HL-60 (cell line): ENCODE measurements at regions not wholly inside any gene's neighbourhood (a gene's known extent, or its start where the extent isn't known, plus 50 kb on each side); places are given as distances from the start of the nearest gene placed in this dataset.
A peak's percentile ranks its signal among the peaks of the same experiment; 100 is the strongest.

ENCODE experiments used
- DNase-seq, 2 experiments: peaks; one replicate each; pipeline ENCODE4 v3.0.0-alpha.2; 2010 to 2020; ENCODE audit warnings: low read depth in 1 of 2, low spot score in 1 of 2
- H3K27ac ChIP-seq: fragments of 250-450 bp; sonication (Bioruptor Pico); replicated peaks from 2 replicates; pipeline ENCODE4 v1.5.1; 2020; ENCODE audit warnings: mild to moderate bottlenecking, moderate library complexity
- H3K27me3 ChIP-seq: fragments of 250-450 bp; sonication (Bioruptor Pico); 2 replicates; pipeline ENCODE4 v1.5.1; 2021; ENCODE audit warnings: mild to moderate bottlenecking, moderate library complexity; ENCODE audit not compliant: insufficient read depth, poor library complexity, severe bottlenecking
- H3K4me3 ChIP-seq: replicated peaks from 2 replicates; pipeline ENCODE4 v1.5.1; 2011; ENCODE audit warnings: mild to moderate bottlenecking, control low read depth, low read length; ENCODE audit not compliant: insufficient read depth
- GABPA ChIP-seq: IDR thresholded peaks from 2 replicates; pipeline ENCODE4 v1.6.1; 2012; ENCODE audit warnings: low read depth
- POLR2AphosphoS5 ChIP-seq: IDR thresholded peaks from 2 replicates; pipeline ENCODE4 v1.6.1; 2012; ENCODE audit warnings: low read depth
- SPI1 ChIP-seq: IDR thresholded peaks from 2 replicates; pipeline ENCODE4 v1.6.1; 2012; ENCODE audit warnings: low read depth, mild to moderate bottlenecking, borderline replicate concordance
- TF ChIP-seq, protein P1 (sequence below): IDR thresholded peaks from 2 replicates; pipeline ENCODE4 v1.6.1; 2012; ENCODE audit warnings: low read depth; ENCODE audit not compliant: insufficient replicate concordance
- TF ChIP-seq, protein P2 (sequence below): IDR thresholded peaks from one replicate; pipeline ENCODE4 v1.5.1; 2011; ENCODE audit warnings: low read length, control low read depth, inconsistent platforms; ENCODE audit not compliant: insufficient read depth

DNA sequence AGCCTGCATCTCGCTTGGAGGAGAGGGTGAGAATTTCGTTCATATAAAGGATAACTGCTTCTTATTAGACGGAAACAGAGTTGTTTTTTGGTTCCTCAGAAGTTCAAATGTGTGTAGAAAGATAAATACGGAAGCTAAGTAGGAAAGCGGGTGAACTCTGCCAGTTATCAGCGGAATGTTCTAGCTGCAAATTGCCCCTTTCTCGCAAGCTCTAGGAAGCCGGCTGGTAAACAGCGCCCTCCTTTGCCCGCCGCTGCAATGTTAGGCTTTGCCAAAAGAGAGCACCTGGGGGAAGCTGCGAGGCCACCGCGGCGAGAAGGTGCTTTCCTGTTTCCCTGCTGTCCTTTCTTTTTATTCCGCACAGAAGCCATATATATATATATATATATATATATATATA, 67.0 kb downstream of the IGLL5 start:
- Histone ChIP-seq H3K4me3 (no peak overlapping the region), H3K27me3 (peaks cover 9% of the 10 kb centered on the region), H3K27ac (no peak overlapping the region)
- TF ChIP-seq, protein P1, sequence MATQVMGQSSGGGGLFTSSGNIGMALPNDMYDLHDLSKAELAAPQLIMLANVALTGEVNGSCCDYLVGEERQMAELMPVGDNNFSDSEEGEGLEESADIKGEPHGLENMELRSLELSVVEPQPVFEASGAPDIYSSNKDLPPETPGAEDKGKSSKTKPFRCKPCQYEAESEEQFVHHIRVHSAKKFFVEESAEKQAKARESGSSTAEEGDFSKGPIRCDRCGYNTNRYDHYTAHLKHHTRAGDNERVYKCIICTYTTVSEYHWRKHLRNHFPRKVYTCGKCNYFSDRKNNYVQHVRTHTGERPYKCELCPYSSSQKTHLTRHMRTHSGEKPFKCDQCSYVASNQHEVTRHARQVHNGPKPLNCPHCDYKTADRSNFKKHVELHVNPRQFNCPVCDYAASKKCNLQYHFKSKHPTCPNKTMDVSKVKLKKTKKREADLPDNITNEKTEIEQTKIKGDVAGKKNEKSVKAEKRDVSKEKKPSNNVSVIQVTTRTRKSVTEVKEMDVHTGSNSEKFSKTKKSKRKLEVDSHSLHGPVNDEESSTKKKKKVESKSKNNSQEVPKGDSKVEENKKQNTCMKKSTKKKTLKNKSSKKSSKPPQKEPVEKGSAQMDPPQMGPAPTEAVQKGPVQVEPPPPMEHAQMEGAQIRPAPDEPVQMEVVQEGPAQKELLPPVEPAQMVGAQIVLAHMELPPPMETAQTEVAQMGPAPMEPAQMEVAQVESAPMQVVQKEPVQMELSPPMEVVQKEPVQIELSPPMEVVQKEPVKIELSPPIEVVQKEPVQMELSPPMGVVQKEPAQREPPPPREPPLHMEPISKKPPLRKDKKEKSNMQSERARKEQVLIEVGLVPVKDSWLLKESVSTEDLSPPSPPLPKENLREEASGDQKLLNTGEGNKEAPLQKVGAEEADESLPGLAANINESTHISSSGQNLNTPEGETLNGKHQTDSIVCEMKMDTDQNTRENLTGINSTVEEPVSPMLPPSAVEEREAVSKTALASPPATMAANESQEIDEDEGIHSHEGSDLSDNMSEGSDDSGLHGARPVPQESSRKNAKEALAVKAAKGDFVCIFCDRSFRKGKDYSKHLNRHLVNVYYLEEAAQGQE = no peak
- TF ChIP-seq, protein P2, sequence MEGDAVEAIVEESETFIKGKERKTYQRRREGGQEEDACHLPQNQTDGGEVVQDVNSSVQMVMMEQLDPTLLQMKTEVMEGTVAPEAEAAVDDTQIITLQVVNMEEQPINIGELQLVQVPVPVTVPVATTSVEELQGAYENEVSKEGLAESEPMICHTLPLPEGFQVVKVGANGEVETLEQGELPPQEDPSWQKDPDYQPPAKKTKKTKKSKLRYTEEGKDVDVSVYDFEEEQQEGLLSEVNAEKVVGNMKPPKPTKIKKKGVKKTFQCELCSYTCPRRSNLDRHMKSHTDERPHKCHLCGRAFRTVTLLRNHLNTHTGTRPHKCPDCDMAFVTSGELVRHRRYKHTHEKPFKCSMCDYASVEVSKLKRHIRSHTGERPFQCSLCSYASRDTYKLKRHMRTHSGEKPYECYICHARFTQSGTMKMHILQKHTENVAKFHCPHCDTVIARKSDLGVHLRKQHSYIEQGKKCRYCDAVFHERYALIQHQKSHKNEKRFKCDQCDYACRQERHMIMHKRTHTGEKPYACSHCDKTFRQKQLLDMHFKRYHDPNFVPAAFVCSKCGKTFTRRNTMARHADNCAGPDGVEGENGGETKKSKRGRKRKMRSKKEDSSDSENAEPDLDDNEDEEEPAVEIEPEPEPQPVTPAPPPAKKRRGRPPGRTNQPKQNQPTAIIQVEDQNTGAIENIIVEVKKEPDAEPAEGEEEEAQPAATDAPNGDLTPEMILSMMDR = peak; percentile 63
- peak in 1 of 2 experiments; percentile 40 for DNase-seq

DNA sequence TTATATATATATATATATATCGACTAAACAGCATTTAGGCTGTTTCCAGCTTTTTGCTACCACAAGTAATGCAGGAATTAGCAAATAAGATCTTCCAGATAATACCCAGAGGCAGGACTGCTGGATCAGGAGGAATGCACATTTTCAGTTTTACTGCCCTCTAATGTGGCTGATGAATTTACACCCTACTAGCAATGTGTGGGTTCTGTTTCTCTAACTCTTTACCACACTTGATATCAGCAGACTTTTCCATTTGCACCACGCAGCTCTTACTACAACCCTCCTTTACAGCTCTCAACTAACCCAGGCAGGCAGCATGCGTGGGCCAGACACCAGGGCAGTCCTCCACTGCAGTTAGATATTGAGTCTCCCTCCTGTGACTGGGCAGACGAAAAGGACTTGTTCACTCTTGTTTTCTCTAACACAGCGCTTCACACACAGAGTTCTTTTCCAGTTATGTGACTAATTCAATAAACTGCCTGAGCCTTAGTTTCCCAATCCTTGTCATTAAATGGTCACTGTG, 67.7 kb downstream of the IGLL5 start:
- TF ChIP-seq GABPA (no peak), POLR2AphosphoS5 (no peak), SPI1 (no peak)
- TF ChIP-seq, protein P1 = no peak
- TF ChIP-seq, protein P2 = no peak
- Histone ChIP-seq H3K27ac (no peak overlapping the region), H3K27me3 (peaks cover 9% of the 10 kb centered on the region), H3K4me3 (no peak overlapping the region)
- no peak for DNase-seq

DNA sequence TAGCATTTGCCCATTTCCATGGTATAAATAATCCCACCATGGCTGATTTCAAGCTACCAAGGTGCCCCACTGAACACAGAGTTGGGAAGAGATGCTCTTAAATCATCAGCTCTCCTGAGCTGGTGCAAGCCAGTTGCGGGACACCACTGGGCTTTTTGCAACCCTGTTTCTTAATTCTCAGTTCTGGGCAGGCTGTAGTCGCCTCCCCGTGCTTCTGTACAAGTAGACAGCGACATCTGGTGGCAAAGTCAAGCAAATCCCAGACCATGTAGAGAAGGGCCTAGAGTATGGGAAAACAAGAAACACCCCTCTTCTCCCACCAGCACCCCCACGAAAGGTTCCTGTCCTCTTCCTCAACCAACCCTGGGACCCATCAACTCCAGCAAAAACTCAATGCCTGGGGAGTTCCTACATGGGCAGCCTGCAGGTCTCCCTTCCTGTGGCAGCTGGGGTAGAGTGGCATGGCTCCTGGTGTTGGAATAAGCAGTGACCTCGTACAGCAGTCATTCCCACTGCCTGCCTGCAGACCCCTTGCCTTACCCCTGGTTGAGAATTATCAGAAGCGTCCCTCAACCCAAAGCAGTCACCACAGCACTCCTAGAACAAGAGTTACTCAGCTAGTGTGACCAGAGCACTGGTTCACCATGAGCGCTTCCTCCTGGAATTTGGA, 68.4 kb downstream of the IGLL5 start:
- peak; percentile 48 to 75 for DNase-seq
- Histone ChIP-seq H3K27ac (no peak overlapping the region), H3K4me3 (no peak overlapping the region), H3K27me3 (peaks cover 9% of the 10 kb centered on the region)
- TF ChIP-seq, protein P1 = no peak
- TF ChIP-seq, protein P2 = peak; percentile 74
